ENCODE measurements at regions not wholly inside any gene's neighbourhood (a gene's known extent, or its start where the extent isn't known, plus 50 kb on each side); places are given as distances from the start of the nearest gene placed in this dataset.
A peak's percentile ranks its signal among the peaks of the same experiment; 100 is the strongest.

- no peak for DNase-seq (ENCODE audit: low spot score)
- TF ChIP-seq, protein P1, sequence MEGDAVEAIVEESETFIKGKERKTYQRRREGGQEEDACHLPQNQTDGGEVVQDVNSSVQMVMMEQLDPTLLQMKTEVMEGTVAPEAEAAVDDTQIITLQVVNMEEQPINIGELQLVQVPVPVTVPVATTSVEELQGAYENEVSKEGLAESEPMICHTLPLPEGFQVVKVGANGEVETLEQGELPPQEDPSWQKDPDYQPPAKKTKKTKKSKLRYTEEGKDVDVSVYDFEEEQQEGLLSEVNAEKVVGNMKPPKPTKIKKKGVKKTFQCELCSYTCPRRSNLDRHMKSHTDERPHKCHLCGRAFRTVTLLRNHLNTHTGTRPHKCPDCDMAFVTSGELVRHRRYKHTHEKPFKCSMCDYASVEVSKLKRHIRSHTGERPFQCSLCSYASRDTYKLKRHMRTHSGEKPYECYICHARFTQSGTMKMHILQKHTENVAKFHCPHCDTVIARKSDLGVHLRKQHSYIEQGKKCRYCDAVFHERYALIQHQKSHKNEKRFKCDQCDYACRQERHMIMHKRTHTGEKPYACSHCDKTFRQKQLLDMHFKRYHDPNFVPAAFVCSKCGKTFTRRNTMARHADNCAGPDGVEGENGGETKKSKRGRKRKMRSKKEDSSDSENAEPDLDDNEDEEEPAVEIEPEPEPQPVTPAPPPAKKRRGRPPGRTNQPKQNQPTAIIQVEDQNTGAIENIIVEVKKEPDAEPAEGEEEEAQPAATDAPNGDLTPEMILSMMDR (IDR thresholded peaks at IDR 0.05; ENCODE audit: extremely low read depth, missing control alignments): no peak
These were observed 62.6 kb upstream of the HECTD2 start for GRCh38 chr10:91347529-91347928.

DNA sequence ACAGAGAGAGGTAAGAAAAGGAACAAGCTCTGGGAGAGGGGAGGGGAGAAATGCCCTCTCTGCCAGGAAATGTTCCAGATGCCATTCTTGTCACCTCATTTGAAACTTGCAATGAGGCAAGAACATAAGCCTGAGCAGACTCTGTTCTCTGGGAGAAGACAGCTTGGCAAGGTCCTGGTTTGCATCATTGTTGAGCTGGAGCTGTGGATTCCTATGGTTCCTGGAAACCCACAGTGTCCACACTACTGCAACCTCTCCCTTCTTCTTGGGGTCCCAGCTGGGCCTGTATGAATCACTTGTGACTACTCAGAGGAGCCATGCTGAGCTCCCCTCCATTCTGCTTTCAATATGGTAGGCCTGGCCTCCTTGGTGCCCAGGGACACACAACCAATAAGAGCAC lies 60.8 kb upstream of the HECTD2 start:
- TF ChIP-seq, protein P1 (IDR thresholded peaks at IDR 0.05; ENCODE audit: extremely low read depth, missing control alignments): no peak
- no peak for DNase-seq (ENCODE audit: low spot score)

GRCh38 chr10:91350651-91351081 lies 59.5 kb upstream of the HECTD2 start:
- TF ChIP-seq, protein P1 (IDR thresholded peaks at IDR 0.05; ENCODE audit: extremely low read depth, missing control alignments): no peak
- no peak for DNase-seq (ENCODE audit: low spot score)

DNA sequence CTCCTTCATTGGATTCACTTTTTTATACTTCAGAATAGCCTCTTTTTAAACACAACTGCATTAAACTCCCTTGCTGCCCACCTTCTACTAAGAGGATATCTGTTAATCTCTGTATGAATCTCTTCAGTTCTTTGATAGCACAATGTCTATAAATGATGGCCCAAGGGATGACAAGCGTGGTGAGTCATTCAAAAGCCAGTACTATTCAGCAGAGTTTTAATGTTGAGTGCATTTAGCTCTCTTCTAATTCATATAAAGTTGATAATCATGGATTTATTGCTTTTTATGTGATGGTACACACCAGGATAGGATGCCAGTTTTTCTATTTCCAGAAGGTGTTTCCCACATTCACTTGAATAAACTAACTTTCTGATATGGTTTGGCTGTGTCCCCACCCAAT lies 57.4 kb upstream of the HECTD2 start:
- TF ChIP-seq, protein P1 (IDR thresholded peaks at IDR 0.05; ENCODE audit: extremely low read depth, missing control alignments): no peak
- no peak for DNase-seq (ENCODE audit: low spot score)

DNA sequence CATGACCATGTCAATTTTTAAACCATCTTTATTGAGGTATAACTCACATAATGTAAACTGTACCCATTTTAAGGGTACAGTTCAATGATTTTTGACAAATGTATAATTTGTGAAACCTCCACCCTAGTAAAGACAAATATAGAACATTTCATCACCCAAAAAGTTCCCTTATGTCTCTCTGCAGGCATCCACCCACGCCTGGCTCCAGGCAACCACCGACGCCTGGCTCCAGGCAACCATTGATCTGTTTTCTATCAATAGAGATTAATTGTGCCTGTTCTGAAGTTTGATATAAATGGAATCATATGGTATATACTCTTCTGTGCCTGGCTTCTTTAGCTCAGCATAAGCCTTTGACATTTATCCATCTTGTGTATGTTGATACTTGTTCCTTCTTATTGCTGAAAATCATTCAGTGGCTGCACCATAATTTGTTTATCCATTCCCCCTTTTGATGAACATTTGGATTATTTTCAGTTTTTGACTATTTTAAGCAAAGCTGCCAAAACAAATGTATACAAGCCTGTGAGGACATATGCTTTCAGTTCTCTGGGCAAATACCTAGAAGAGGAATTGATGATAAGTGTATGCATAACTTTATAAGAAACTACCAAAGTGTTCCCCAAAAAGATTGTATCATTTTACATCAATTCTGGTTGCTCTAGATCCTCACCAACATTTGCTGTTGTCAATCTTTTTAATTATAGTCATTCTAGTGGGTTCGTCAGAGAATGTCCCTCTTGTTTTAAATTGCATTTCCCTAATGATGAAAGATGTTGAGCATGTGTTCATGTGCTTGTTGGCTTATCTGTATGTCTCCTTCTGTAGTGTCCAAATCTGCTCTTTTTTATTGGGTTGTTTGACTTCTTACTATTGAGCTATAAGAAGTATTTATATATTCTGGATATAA lies 55.7 kb upstream of the HECTD2 start:
- peak; percentile 12 for DNase-seq (ENCODE audit: low spot score)

GRCh38 chr10:91355998-91356397 lies 54.1 kb upstream of the HECTD2 start:
- TF ChIP-seq, protein P1 (IDR thresholded peaks at IDR 0.05; ENCODE audit: extremely low read depth, missing control alignments): no peak

More for the DNA sequence above, 55.7 kb upstream of the HECTD2 start:
- TF ChIP-seq, protein P1 (IDR thresholded peaks at IDR 0.05; ENCODE audit: extremely low read depth, missing control alignments): no peak

GRCh38 chr10:91357497-91357896 lies 52.6 kb upstream of the HECTD2 start:
- no peak for DNase-seq (ENCODE audit: low spot score)
- TF ChIP-seq, protein P1 (IDR thresholded peaks at IDR 0.05; ENCODE audit: extremely low read depth, missing control alignments): no peak

More at GRCh38 chr10:91355998-91356397, 54.1 kb upstream of the HECTD2 start:
- no peak for DNase-seq (ENCODE audit: low spot score)
